ENCODE measurements at regions not wholly inside any gene's neighbourhood (a gene's known extent, or its start where the extent isn't known, plus 50 kb on each side); places are given as distances from the start of the nearest gene placed in this dataset.
"Not testable (repeated sequence)": the region's sequence is repeated elsewhere in the genome, so short reads cannot be mapped to it uniquely, and the experiment has no call there.

DNA sequence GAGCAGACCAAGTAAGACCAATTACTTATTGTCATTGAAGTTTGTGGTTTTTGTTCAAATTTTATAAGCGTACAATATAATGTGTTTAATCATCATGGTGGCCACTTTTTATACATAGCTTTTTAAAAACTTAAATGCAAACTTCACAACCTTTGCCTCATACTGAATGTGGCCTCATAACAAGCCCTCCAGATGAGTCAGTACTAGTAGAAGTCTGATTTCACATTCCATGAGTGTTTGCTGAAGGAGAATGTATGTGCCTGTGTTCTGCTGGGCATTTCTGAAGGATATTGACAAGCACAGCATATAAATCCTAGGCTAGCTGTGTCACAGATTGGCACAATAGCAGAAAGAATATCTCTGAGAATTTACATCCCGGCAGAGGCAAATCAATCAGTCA, 506.4 kb downstream of the TUBA3C start:
- H2BK120ac ChIP-seq (ENCODE audit: low read depth, low read length, poor library complexity, severe bottlenecking); H3T11ph ChIP-seq (ENCODE audit: low read length); H3K27me3 Mint-ChIP-seq (ENCODE audit: low read depth); H2BK20ac ChIP-seq (ENCODE audit: low read depth, low read length, poor library complexity, severe bottlenecking); H3K27me3 ChIP-seq (ENCODE audit: insufficient read depth, low read length); H3K27ac ChIP-seq (ENCODE audit: insufficient read length, low read depth, low read length); H2AK5ac ChIP-seq (ENCODE audit: insufficient read length, low read length); H3K79me1 ChIP-seq (ENCODE audit: insufficient read depth, low read depth, low read length, poor library complexity, severe bottlenecking); H3K9ac ChIP-seq (ENCODE audit: extremely low read depth, insufficient read length, low read length); DNase-seq; H3K27ac Mint-ChIP-seq; H4K5ac ChIP-seq (ENCODE audit: insufficient read length, low read depth, low read length); H3K79me2 ChIP-seq (ENCODE audit: insufficient read depth, low read length); H2BK15ac ChIP-seq (ENCODE audit: low read depth, low read length); H3K4me3 Mint-ChIP-seq; H3K4me1 Mint-ChIP-seq; H4K91ac ChIP-seq (ENCODE audit: insufficient read length, low read depth, low read length); H3K4me2 ChIP-seq (ENCODE audit: insufficient read depth, insufficient read length, low read length); H4K8ac ChIP-seq (replicated peaks; ENCODE audit: insufficient read length, low read depth, low read length); H3K9me3 ChIP-seq (ENCODE audit: control insufficient read depth, low read depth, low read length); H3K23ac ChIP-seq (ENCODE audit: insufficient read length, low read depth, low read length); H2BK12ac ChIP-seq (ENCODE audit: insufficient read length, low read depth, low read length); H2AFZ ChIP-seq (ENCODE audit: low read length); H3K4ac ChIP-seq (ENCODE audit: low read depth, low read length); H4K20me1 ChIP-seq (ENCODE audit: control insufficient read depth, insufficient read depth, insufficient read length); H3K4me1 ChIP-seq (ENCODE audit: insufficient read depth, low read length); H3K23me2 ChIP-seq (ENCODE audit: insufficient read length, low read depth, low read length, poor library complexity, severe bottlenecking); H2BK5ac ChIP-seq (ENCODE audit: insufficient read length, low read length); H3K18ac ChIP-seq (ENCODE audit: insufficient read length, low read depth, low read length); H3K56ac ChIP-seq (ENCODE audit: insufficient read length, low read depth, low read length); H3K14ac ChIP-seq (ENCODE audit: insufficient read depth, low read length): not testable (repeated sequence)
- WGBS (ENCODE audit: extremely low coverage, insufficient read length, low lambda C conversion rate), result no CpG with 5 or more reads among the region's 2 CpGs
- H3K36me3 Mint-ChIP-seq (ENCODE audit: insufficient read depth in 1 of 3, low read depth in 3 of 3), result peaks cover 4 to 11% (median 6%) of the 10 kb centered on the region in 3 experiments; a peak in 5 of 7 replicates
- H3K9me3 Mint-ChIP-seq, result peaks cover 32 to 36% of the 10 kb centered on the region in 2 experiments

DNA sequence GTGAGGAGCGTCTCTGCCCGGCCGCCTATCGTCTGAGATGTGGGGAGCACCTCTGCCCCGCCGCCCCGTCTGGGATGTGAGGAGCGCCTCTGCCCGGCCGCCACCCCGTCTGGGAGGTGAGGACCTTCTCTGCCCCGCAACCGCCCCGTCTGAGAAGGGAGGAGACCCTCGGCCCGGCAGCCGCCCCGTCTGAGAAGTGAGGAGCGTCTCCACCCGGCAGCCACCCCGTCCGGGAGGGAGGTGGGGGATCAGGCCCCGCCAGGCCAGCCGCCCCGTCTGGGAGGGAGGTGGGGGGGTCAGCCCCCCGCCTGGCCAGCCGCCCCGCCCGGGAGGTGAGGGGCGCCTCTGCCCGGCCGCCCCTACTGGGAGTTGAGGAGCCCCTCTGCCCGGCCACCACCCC, 507.8 kb downstream of the TUBA3C start:
- H3K18ac ChIP-seq (ENCODE audit: insufficient read length, low read depth, low read length); H3K56ac ChIP-seq (ENCODE audit: insufficient read length, low read depth, low read length); H4K20me1 ChIP-seq (ENCODE audit: control insufficient read depth, insufficient read depth, insufficient read length); H3K4me1 Mint-ChIP-seq; H3K9me3 ChIP-seq (ENCODE audit: control insufficient read depth, low read depth, low read length); H4K8ac ChIP-seq (replicated peaks; ENCODE audit: insufficient read length, low read depth, low read length); H3K27me3 ChIP-seq (ENCODE audit: insufficient read depth, low read length); H3K4ac ChIP-seq (ENCODE audit: low read depth, low read length); H2BK20ac ChIP-seq (ENCODE audit: low read depth, low read length, poor library complexity, severe bottlenecking); H3K27ac Mint-ChIP-seq; H3K79me1 ChIP-seq (ENCODE audit: insufficient read depth, low read depth, low read length, poor library complexity, severe bottlenecking); H3K36me3 Mint-ChIP-seq (ENCODE audit: insufficient read depth in 1 of 3, low read depth in 3 of 3); H2BK12ac ChIP-seq (ENCODE audit: insufficient read length, low read depth, low read length); H3K9ac ChIP-seq (ENCODE audit: extremely low read depth, insufficient read length, low read length); DNase-seq; H3K14ac ChIP-seq (ENCODE audit: insufficient read depth, low read length); H4K5ac ChIP-seq (ENCODE audit: insufficient read length, low read depth, low read length); H3K4me1 ChIP-seq (ENCODE audit: insufficient read depth, low read length); H2BK15ac ChIP-seq (ENCODE audit: low read depth, low read length); H2BK120ac ChIP-seq (ENCODE audit: low read depth, low read length, poor library complexity, severe bottlenecking); H3T11ph ChIP-seq (ENCODE audit: low read length); H3K27me3 Mint-ChIP-seq (ENCODE audit: low read depth); H3K4me2 ChIP-seq (ENCODE audit: insufficient read depth, insufficient read length, low read length); H2AK5ac ChIP-seq (ENCODE audit: insufficient read length, low read length); H3K27ac ChIP-seq (ENCODE audit: insufficient read length, low read depth, low read length); H3K79me2 ChIP-seq (ENCODE audit: insufficient read depth, low read length); H3K23me2 ChIP-seq (ENCODE audit: insufficient read length, low read depth, low read length, poor library complexity, severe bottlenecking); H4K91ac ChIP-seq (ENCODE audit: insufficient read length, low read depth, low read length); H3K4me3 Mint-ChIP-seq; H3K23ac ChIP-seq (ENCODE audit: insufficient read length, low read depth, low read length); H2BK5ac ChIP-seq (ENCODE audit: insufficient read length, low read length); H2AFZ ChIP-seq (ENCODE audit: low read length): not testable (repeated sequence)
- peaks cover 28% of the 10 kb centered on the region in 2 experiments for H3K9me3 Mint-ChIP-seq
- WGBS (ENCODE audit: extremely low coverage, insufficient read length, low lambda C conversion rate), result no CpG with 5 or more reads among the region's 33 CpGs
